ENCODE measurements at regions not wholly inside any gene's neighbourhood (a gene's known extent, or its start where the extent isn't known, plus 50 kb on each side); places are given as distances from the start of the nearest gene placed in this dataset.

GRCh38 chr7:12979181-12979580 lies 291.7 kb downstream of the ARL4A start:
- in situ Hi-C loops (cut with HindIII; ENCODE audit: low sequenced_read_pairs), result no loop called here

GRCh38 chr7:12982178-12982577 lies 294.7 kb downstream of the ARL4A start:
- H3K4me3 ChIP-seq (ENCODE audit: low read depth, low read length), result no peak overlapping the region
- no peak for DNase-seq (ENCODE audit: low read depth, low spot score)
- no peak for TF ChIP-seq CTCF (IDR thresholded peaks at IDR 0.05; ENCODE audit: low read depth, low read length)
- in situ Hi-C loops (cut with HindIII; ENCODE audit: low sequenced_read_pairs), result no loop called here

More at GRCh38 chr7:12979181-12979580, 291.7 kb downstream of the ARL4A start:
- no peak for TF ChIP-seq CTCF (IDR thresholded peaks at IDR 0.05; ENCODE audit: low read depth, low read length)
- no peak for DNase-seq (ENCODE audit: low read depth, low spot score)
- H3K4me3 ChIP-seq (ENCODE audit: low read depth, low read length), result no peak overlapping the region

GRCh38 chr7:12984117-12984516 lies 296.7 kb downstream of the ARL4A start:
- DNase-seq (ENCODE audit: low read depth, low spot score), result no peak
- in situ Hi-C loops (cut with HindIII; ENCODE audit: low sequenced_read_pairs), result no loop called here

GRCh38 chr7:12985228-12985627 lies 297.8 kb downstream of the ARL4A start:
- in situ Hi-C loops (cut with HindIII; ENCODE audit: low sequenced_read_pairs), result no loop called here
- no peak for DNase-seq (ENCODE audit: low read depth, low spot score)
- H3K4me3 ChIP-seq (ENCODE audit: low read depth, low read length), result no peak overlapping the region
- TF ChIP-seq CTCF (IDR thresholded peaks at IDR 0.05; ENCODE audit: low read depth, low read length), result no peak

More at GRCh38 chr7:12984117-12984516, 296.7 kb downstream of the ARL4A start:
- H3K4me3 ChIP-seq (ENCODE audit: low read depth, low read length), result no peak overlapping the region
- TF ChIP-seq CTCF (IDR thresholded peaks at IDR 0.05; ENCODE audit: low read depth, low read length), result no peak

GRCh38 chr7:12985752-12986151 lies 298.3 kb downstream of the ARL4A start:
- no peak for DNase-seq (ENCODE audit: low read depth, low spot score)
- H3K4me3 ChIP-seq (ENCODE audit: low read depth, low read length), result no peak overlapping the region
- no peak for TF ChIP-seq CTCF (IDR thresholded peaks at IDR 0.05; ENCODE audit: low read depth, low read length)
- in situ Hi-C loops (cut with HindIII; ENCODE audit: low sequenced_read_pairs), result no loop called here

- H3K4me3 ChIP-seq (ENCODE audit: low read depth, low read length), result no peak overlapping the region
- DNase-seq (ENCODE audit: low read depth, low spot score), result no peak
- TF ChIP-seq CTCF (IDR thresholded peaks at IDR 0.05; ENCODE audit: low read depth, low read length), result no peak
- in situ Hi-C loops (cut with HindIII; ENCODE audit: low sequenced_read_pairs), result no loop called here
Observed at GRCh38 chr7:12987238-12987637, 299.8 kb downstream of the ARL4A start.

- in situ Hi-C loops (cut with HindIII; ENCODE audit: low sequenced_read_pairs), result no loop called here
- no peak overlapping the region for H3K4me3 ChIP-seq (ENCODE audit: low read depth, low read length)
- DNase-seq (ENCODE audit: low read depth, low spot score), result no peak
- no peak for TF ChIP-seq CTCF (IDR thresholded peaks at IDR 0.05; ENCODE audit: low read depth, low read length)
Observed at GRCh38 chr7:12990440-12990839, 303.0 kb downstream of the ARL4A start.
